HG03442 (cell line): ENCODE measurements at regions not wholly inside any gene's neighbourhood (a gene's known extent, or its start where the extent isn't known, plus 50 kb on each side); places are given as distances from the start of the nearest gene placed in this dataset.

Experiments
- ATAC-seq: cut with Tn5 transposase; IDR thresholded peaks from one replicate; pipeline ENCODE4 v1.9.1; 2021; ENCODE audit warnings: mild to moderate bottlenecking, moderate library complexity; ENCODE audit not compliant: unreplicated experiment

DNA sequence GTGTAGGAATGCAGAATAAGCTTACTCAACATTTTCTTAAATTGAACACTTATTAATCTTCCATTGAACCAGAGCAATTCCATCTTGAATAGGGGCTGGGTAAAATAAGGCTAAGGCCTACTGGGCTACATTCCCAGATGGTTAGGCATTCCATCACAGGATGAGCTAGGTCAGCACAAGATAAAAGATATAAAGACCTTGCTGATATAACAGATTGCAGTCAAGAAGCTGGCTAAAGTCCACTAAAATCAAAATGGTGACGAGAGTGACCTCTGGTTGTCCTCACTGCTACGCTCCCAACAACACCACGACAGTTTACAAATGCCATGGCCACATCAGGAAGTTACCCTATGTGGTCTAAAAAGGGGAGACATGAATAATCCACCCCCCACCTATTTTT is 156.1 kb downstream of the NXNL2 start:
- no peak for ATAC-seq

DNA sequence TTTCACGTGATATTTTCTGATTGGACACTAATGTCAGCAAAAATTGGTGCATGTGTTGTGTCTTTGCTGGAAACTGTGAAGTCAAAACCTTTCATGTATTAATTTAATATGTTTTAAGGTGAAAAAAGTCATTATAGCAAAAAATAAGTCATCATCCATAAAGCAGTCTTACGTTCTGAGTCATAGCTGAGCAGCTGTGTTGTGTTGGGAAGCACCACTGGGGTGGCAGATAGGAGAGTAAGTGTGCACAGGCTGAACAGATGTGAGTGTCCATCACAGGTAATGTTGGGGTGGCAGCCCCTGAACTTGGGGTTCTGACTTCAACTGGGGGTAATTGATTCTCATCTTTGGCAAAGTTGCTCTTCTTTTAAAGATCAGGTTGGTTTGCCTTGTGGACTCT is 156.8 kb downstream of the NXNL2 start:
- no peak for ATAC-seq

GRCh38 chr9:88692827-88693226 is 157.8 kb downstream of the NXNL2 start:
- no peak for ATAC-seq

GRCh38 chr9:88694625-88695024 is 159.6 kb downstream of the NXNL2 start:
- no peak for ATAC-seq

DNA sequence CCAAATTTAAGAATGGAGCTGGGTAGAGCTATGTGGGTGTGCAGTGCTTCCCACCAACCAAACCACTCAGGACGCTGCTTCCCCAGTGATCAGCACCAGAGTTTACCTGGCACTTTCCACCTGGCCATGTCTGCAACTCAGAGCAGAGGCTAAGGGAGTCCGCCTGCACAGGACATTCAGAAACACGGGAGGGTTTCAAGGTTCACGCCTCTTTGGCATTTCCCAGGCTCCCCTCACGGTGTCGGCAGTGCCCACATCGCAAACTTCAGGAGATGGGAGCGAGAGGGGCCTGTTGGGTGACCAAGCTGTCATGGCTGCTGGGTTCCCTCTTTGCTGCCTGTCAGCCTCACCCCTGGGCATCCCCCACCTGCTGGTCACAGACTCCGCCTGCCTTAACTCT is 161.5 kb downstream of the NXNL2 start:
- no peak for ATAC-seq

DNA sequence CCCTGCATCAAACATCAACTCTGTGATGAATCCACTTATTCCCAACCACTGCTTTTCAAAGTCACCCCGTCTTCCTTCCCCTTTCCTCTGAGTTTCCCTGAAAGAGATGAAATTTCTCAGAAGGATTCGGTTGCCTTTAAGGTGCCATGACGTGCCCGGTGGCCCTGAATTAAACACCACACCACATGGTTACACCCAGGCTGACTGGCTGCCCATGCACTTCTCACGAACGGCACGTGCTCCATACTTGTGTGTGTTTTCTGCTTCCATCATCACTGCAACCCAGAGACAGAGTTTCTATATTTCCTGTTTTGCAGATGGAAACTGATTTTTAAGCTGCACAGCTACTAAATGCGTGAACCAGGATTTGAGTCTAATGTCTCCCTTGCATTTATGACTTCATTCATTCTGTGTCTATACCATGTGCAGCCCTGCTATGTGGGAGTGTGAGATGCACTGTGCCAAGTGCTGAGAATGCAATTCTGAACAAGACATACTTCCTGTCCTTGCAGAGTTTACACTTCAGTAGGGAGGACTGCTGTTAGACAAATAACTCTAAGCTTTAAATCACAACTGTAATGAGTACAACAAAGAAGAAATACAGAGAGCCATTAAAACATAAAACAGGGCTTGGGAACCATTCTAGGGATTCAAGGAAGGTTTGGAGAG is 162.9 kb downstream of the NXNL2 start:
- ATAC-seq, result no peak

DNA sequence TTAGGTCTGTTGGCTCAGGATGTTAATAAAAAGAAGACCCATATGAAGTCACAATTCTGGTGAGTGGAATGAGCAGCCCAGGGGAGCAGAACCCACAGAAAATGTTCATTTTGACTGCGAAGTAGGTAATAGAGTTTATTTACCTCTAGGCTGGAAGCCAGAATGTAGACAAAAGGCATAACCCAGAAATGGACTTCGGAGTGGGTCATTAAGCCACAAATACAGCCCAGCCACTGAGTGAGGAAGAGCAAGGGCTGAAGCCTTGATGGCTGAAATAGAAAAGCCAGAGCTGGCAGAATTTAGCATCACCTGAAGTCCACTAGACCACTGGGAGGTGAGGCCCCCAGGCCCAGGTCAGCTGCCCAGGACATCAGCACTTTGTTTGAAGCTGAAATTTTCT is 168.0 kb downstream of the NXNL2 start:
- no peak for ATAC-seq

GRCh38 chr9:88706193-88707113 is 171.5 kb downstream of the NXNL2 start:
- ATAC-seq, result no peak

DNA sequence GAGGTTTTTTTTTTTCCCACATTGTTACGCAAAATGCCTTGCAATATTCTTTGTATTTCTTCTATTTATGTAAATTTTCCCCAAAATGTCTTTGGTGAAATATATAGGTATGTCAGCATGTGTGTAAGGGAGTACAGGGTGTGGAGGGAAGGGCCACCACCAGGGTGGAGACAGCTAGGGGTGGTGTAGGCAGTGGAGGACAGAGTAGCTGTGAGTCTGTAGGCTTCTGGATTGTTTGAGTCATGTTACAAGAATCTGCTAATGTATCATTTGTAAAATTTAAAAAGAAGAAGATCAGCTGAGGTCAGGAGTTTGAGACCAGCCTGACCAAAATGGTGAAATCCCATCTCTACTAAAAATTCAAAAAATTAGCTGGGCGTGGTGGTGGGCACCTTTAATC is 175.5 kb downstream of the NXNL2 start:
- ATAC-seq, result no peak

DNA sequence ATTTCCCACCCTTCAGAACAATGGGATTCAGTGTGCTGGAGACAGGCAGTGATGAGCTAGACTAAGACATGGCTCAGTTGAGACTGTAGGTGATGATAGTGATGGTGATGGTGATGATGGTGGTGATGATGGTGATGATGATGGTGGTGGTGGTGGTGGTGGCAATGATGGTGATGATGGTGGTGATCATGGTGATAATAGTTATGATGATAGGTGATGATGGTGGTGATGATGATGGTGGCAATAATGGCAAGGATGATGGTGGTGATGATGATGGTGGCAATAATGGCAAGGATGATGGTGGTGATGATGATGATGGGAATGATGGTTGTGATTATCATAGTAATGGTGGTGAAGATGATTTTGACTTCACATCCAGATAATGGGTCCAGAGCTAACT is 176.7 kb downstream of the NXNL2 start:
- ATAC-seq, result no peak

DNA sequence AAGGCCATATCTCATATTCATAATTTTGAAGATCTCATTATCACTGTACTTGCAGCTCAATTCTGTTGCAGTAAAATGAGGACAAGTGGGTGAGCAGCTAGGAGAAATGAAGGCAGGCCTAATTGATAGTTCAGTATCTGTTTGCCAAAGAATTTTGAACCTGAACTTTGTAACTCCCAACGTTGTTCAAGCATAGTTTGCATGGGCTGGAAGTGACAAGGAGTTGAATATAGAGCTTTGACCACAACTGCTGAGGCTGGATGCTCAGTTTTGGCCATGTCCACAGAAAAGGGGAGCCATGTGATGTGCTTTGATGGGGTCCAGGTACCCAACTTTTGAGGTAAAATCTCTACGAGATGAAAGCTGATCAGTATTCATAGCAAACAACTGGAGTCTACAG is 177.5 kb downstream of the NXNL2 start:
- no peak for ATAC-seq

GRCh38 chr9:88713010-88713409 is 178.0 kb downstream of the NXNL2 start:
- no peak for ATAC-seq

GRCh38 chr9:88716596-88717290 is 181.8 kb downstream of the NXNL2 start:
- no peak for ATAC-seq

DNA sequence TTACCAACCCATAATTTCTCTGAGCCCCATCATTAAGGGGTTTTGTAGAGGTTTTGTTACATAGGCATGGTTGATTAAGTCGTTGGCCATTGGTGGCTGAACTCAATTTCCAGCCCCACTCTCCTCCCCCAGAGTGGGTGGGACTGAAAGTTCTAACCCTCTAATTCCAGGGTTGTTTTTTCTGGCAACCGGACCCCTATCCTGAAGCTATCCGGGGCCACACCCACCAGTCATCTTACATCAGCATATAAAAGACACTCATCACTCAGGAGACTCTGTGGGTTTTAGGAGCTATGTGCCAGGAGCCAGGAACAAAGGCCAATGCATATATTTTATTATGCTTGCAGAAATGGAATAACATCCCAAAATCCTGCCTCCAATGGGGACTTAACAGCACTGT is 186.0 kb downstream of the NXNL2 start:
- ATAC-seq, result no peak

- ATAC-seq, result no peak
These were observed 186.7 kb downstream of the NXNL2 start for GRCh38 chr9:88721495-88722279.

- no peak for ATAC-seq
These were observed 187.8 kb downstream of the NXNL2 start for GRCh38 chr9:88722753-88723152.

GRCh38 chr9:88723751-88724150 is 188.8 kb downstream of the NXNL2 start:
- ATAC-seq, result no peak

- ATAC-seq, result no peak
These were observed 189.4 kb downstream of the NXNL2 start for GRCh38 chr9:88724331-88724730.

- ATAC-seq, result no peak
These were observed 190.5 kb downstream of the NXNL2 start for GRCh38 chr9:88725300-88726019.

DNA sequence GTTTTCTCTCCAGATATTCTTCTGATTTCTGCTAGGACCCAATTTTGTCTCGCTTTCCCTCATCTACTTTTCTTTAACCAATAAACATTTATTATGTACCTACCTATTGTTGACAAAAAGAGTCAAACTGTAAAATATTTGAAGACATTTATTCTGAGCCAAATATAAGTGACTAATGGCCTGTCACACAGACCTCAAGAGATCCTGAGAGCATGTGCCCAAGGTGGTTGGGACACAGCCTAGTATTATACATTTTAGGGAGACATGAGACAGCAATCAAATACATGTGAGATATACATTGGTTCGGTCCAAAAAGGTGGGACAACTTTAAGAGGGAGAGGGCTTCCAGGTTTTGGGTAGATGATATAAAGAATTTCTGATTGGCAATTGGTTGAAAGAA is 191.8 kb downstream of the NXNL2 start:
- no peak for ATAC-seq
